ENCODE measurements at regions not wholly inside any gene's neighbourhood (a gene's known extent, or its start where the extent isn't known, plus 50 kb on each side); places are given as distances from the start of the nearest gene placed in this dataset.

DNA sequence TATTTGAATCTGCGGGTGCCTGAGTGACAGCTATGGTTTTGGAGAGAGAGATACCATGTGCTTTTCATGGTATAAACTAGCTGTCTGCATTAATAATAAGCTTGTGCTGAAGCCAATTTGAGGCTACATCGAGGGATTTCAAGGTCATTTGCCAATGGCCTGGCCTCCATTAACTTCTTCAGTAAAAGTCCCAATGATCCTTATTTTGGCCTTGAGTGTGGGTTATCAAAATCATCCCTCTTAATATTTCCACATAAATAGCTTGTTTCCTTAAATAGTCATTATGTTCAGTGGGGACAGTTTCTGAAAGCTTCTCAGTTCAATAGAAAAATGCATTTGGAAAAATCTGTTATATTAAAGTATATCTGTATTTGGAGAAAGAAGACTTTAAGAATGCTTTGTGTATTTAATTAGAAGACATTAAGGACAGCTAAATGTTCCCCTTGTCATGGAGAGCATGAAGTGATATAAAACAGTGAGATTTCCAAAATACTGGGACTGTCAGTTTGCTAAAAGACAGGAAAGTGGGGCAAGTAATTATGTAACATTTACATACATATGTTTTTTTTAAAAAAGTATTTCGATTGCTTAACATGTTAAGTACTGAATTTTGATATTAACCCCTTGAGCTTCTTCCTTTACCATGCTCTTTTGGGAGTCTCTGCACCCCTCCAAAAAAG is 355.5 kb upstream of the ZEB2 start:
- H3K36me3 ChIP-seq: no peaks in the 10 kb centered on the region
- no peaks in the 10 kb centered on the region for H3K9me3 ChIP-seq
- TF ChIP-seq, protein P1, sequence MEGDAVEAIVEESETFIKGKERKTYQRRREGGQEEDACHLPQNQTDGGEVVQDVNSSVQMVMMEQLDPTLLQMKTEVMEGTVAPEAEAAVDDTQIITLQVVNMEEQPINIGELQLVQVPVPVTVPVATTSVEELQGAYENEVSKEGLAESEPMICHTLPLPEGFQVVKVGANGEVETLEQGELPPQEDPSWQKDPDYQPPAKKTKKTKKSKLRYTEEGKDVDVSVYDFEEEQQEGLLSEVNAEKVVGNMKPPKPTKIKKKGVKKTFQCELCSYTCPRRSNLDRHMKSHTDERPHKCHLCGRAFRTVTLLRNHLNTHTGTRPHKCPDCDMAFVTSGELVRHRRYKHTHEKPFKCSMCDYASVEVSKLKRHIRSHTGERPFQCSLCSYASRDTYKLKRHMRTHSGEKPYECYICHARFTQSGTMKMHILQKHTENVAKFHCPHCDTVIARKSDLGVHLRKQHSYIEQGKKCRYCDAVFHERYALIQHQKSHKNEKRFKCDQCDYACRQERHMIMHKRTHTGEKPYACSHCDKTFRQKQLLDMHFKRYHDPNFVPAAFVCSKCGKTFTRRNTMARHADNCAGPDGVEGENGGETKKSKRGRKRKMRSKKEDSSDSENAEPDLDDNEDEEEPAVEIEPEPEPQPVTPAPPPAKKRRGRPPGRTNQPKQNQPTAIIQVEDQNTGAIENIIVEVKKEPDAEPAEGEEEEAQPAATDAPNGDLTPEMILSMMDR (IDR thresholded peaks at IDR 0.05): no peak
- no peak for DNase-seq
- H3K27me3 ChIP-seq: no peaks in the 10 kb centered on the region
- H3K4me1 ChIP-seq: no peaks in the 10 kb centered on the region
- no peak overlapping the region for H3K4me3 ChIP-seq
- H3K27ac ChIP-seq: no peak overlapping the region

DNA sequence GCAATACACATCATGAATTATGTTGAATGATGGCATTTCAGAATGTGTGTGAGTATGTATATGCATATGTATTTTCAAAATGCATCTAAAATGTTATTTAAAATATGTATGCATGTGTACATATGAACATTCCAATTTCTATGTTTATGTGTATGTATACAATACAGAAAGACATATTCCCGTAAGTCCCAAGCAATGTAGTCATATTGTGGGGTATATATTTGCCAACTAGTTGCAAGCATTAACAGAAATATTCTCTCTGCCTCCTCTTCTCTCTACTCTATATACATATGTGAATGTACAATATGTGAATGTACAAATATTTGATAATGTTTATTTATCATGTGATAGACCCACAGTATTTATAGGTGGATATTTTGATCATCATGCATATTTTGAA is 345.8 kb upstream of the ZEB2 start:
- H3K27ac ChIP-seq: no peak overlapping the region
- no peak for DNase-seq

DNA sequence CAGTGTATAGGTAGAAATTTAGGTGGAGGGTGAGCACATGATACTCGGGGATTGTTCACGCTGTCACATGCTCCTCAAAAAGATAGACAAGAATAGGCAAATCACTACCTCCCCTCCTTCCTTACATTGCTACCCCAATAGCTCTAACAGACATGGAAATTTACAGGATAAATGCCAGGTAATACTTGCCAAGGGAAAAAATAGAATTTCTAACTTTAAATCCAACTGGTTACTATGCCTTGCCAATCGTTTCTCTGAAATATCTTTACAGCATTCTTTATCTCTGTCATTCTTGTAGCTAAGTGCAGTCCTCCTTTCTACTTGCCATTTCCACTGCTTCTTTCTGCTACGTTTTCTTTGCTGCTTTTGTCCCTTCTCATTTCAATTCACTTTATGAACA is 339.8 kb upstream of the ZEB2 start:
- no peak for TF ChIP-seq POLR2A (IDR thresholded peaks at IDR 0.05)
- TF ChIP-seq, protein P1 (IDR thresholded peaks at IDR 0.05): no peak
- Histone ChIP-seq H3K4me1 (no peaks in the 10 kb centered on the region), H3K27me3 (no peaks in the 10 kb centered on the region), H3K27ac (no peak overlapping the region), H3K9me3 (no peaks in the 10 kb centered on the region), H3K36me3 (no peaks in the 10 kb centered on the region), H3K4me3 (no peak overlapping the region)
- no peak for DNase-seq

More for the DNA sequence above, 345.8 kb upstream of the ZEB2 start:
- Histone ChIP-seq H3K9me3 (no peaks in the 10 kb centered on the region), H3K4me3 (no peak overlapping the region), H3K4me1 (no peaks in the 10 kb centered on the region), H3K36me3 (no peaks in the 10 kb centered on the region), H3K27me3 (no peaks in the 10 kb centered on the region)
- no peak for TF ChIP-seq POLR2A (IDR thresholded peaks at IDR 0.05)
- TF ChIP-seq, protein P1 (IDR thresholded peaks at IDR 0.05): no peak

DNA sequence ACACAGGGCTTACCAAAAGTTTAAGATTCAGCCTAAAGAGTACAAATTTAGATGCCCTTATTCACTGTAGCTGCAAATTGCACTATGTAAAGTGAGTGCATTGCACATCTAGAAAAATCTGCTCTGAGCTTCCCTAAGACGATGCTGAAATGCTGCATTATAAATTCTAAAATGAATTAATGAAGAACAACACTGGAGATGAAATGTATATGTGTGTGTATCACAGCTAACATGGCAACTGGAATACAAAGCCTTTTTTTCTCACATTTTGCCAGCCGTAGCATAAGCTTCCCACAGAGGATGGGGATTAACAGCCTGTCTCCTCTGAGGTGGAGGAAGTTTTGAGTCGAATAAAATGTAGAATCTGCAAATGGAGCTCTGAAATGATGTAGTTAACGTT is 338.3 kb upstream of the ZEB2 start:
- no peaks in the 10 kb centered on the region for H3K4me1 ChIP-seq
- no peak for DNase-seq
- H3K27me3 ChIP-seq: no peaks in the 10 kb centered on the region
- H3K4me3 ChIP-seq: no peak overlapping the region
- no peak for TF ChIP-seq POLR2A (IDR thresholded peaks at IDR 0.05)
- TF ChIP-seq, protein P1 (IDR thresholded peaks at IDR 0.05): no peak
- no peaks in the 10 kb centered on the region for H3K36me3 ChIP-seq
- no peaks in the 10 kb centered on the region for H3K9me3 ChIP-seq
- no peak overlapping the region for H3K27ac ChIP-seq

DNA sequence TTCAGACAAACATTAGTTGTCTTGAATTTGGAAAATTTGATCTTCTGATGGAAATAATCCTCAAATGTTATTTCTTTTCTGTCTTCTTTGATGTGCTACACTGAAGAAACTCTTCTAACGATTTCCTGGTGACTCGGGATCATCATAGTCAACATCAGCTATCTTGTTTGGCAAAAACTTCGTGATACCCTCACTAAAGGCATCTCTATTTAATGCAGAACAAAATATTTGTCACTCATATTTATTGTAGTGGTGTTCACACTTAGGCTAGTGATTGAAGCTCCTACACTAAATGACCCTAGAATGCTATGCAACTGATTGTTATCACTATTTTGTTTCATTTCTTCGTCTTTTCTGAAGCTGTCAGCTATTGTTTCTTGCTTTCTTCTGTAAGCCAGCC is 334.7 kb upstream of the ZEB2 start:
- Histone ChIP-seq H3K27ac (no peak overlapping the region), H3K27me3 (no peaks in the 10 kb centered on the region), H3K36me3 (no peaks in the 10 kb centered on the region), H3K9me3 (no peaks in the 10 kb centered on the region), H3K4me1 (no peaks in the 10 kb centered on the region), H3K4me3 (no peak overlapping the region)
- no peak for TF ChIP-seq POLR2A (IDR thresholded peaks at IDR 0.05)
- TF ChIP-seq, protein P1 (IDR thresholded peaks at IDR 0.05): no peak
- DNase-seq: no peak

DNA sequence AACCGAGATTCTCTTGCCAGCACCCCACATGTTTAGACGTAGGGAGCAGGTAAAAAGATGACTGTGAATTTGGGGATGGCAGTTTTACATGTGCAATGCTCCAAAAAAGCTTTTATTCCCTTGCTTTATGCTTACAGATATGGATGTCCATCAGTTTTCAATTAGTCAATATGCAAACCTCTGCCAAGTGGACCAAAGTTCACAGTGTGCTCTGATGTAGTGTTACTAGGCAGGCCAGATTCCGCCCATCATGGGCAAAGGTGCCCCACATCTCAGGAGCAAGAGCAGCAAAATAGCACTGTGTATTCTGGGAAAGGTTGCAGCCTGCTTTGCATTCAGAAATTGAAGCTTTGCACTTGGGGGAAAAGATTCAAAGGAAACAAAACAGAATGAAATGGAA is 329.7 kb upstream of the ZEB2 start:
- Histone ChIP-seq H3K9me3 (no peaks in the 10 kb centered on the region), H3K36me3 (no peaks in the 10 kb centered on the region), H3K4me3 (no peak overlapping the region), H3K27ac (no peak overlapping the region), H3K27me3 (no peaks in the 10 kb centered on the region), H3K4me1 (no peaks in the 10 kb centered on the region)
- TF ChIP-seq, protein P1 (IDR thresholded peaks at IDR 0.05): no peak
- TF ChIP-seq POLR2A (IDR thresholded peaks at IDR 0.05): no peak
- DNase-seq: no peak

All from Peyer's patch (tissue), 4 donors.